Neural cell (in vitro differentiated cells): ENCODE measurements at regions not wholly inside any gene's neighbourhood (a gene's known extent, or its start where the extent isn't known, plus 50 kb on each side); places are given as distances from the start of the nearest gene placed in this dataset.

Experiments
- CTCF ChIP-seq: fragments of 450-650 bp; IDR thresholded peaks from 2 replicates; pipeline ENCODE4 v1.5.1; 2014; ENCODE audit warnings: antibody characterized with exemption, mild to moderate bottlenecking, moderate library complexity; ENCODE audit not compliant: poor library complexity, severe bottlenecking
- EP300 ChIP-seq: fragments of 450-650 bp; conservative IDR thresholded peaks from 2 replicates; pipeline ENCODE4 v1.6.1; 2014; ENCODE audit warnings: antibody characterized with exemption, mild to moderate bottlenecking, moderate library complexity; ENCODE audit not compliant: poor library complexity, severe bottlenecking
- MXI1 ChIP-seq: fragments of 450-650 bp; conservative IDR thresholded peaks from 2 replicates; pipeline ENCODE4 v1.6.1; 2014; ENCODE audit warnings: antibody characterized with exemption, mild to moderate bottlenecking; ENCODE audit not compliant: poor library complexity, severe bottlenecking
- POLR2AphosphoS5 ChIP-seq: IDR thresholded peaks from 2 replicates; pipeline ENCODE4 v1.6.1; 2012
- RAD21 ChIP-seq: fragments of 450-650 bp; conservative IDR thresholded peaks from 2 replicates; pipeline ENCODE4 v1.6.1; 2014; ENCODE audit warnings: antibody characterized with exemption, mild to moderate bottlenecking, moderate library complexity
- REST ChIP-seq: IDR thresholded peaks from 2 replicates; pipeline ENCODE4 v1.6.1; 2012; ENCODE audit warnings: borderline replicate concordance

- no peak for TF ChIP-seq MXI1
- TF ChIP-seq CTCF, result no peak
- no peak for TF ChIP-seq RAD21
- no peak for TF ChIP-seq POLR2AphosphoS5
- TF ChIP-seq EP300, result no peak
- TF ChIP-seq REST, result no peak
Observed at GRCh38 chr5:175335691-175336090, 108.3 kb downstream of the DRD1 start.
